GM12878 (cell line): ENCODE measurements at regions not wholly inside any gene's neighbourhood (a gene's known extent, or its start where the extent isn't known, plus 50 kb on each side); places are given as distances from the start of the nearest gene placed in this dataset.

Experiments used
- ATF2 ChIP-seq: IDR thresholded peaks from 2 replicates; pipeline ENCODE4 v1.6.1; 2012; ENCODE audit warnings: low read length, inconsistent platforms
- CREM ChIP-seq: IDR thresholded peaks from 2 replicates; pipeline ENCODE4 v1.6.1; 2014; ENCODE audit warnings: antibody characterized with exemption, low read depth
- E2F8 ChIP-seq: fragments of 450-650 bp; IDR thresholded peaks from 2 replicates; pipeline ENCODE4 v1.6.1; 2018; ENCODE audit warnings: mild to moderate bottlenecking, low read depth, moderate library complexity; ENCODE audit not compliant: partially characterized antibody
- FOS ChIP-seq: IDR thresholded peaks from 3 replicates; pipeline ENCODE4 v1.6.1; 2011; ENCODE audit warnings: borderline replicate concordance; ENCODE audit not compliant: insufficient read length; ENCODE audit errors: extremely low read depth
- HDGF ChIP-seq: fragments of 450-650 bp; IDR thresholded peaks from 2 replicates; pipeline ENCODE4 v1.6.1; 2016; ENCODE audit warnings: antibody characterized with exemption
- JUNB ChIP-seq: IDR thresholded peaks from 2 replicates; pipeline ENCODE4 v1.6.1; 2016; ENCODE audit warnings: antibody characterized with exemption, mild to moderate bottlenecking
- MEF2B ChIP-seq: fragments of 450-650 bp; IDR thresholded peaks from 2 replicates; pipeline ENCODE4 v1.6.1; 2018; ENCODE audit warnings: mild to moderate bottlenecking, moderate library complexity; ENCODE audit not compliant: partially characterized antibody, poor library complexity, severe bottlenecking
- NFXL1 ChIP-seq: fragments of 450-650 bp; IDR thresholded peaks from 2 replicates; pipeline ENCODE4 v1.6.1; 2017; ENCODE audit warnings: antibody characterized with exemption, mild to moderate bottlenecking, borderline replicate concordance
- PML ChIP-seq: IDR thresholded peaks from 2 replicates; pipeline ENCODE4 v1.6.1; 2012; ENCODE audit warnings: low read length, inconsistent platforms
- POLR2A ChIP-seq: IDR thresholded peaks from 2 replicates; pipeline ENCODE4 v1.6.1; 2011; ENCODE audit warnings: low read depth, mild to moderate bottlenecking, low read length
- POU2F2 ChIP-seq: IDR thresholded peaks from 3 replicates; pipeline ENCODE4 v1.6.1; 2011; ENCODE audit warnings: low read depth, mild to moderate bottlenecking, low read length, borderline replicate concordance
- RELB ChIP-seq: fragments of 450-650 bp; IDR thresholded peaks from 2 replicates; pipeline ENCODE4 v1.6.1; 2017; ENCODE audit warnings: low read depth, mild to moderate bottlenecking, moderate library complexity
- SMAD5 ChIP-seq: IDR thresholded peaks from 2 replicates; pipeline ENCODE4 v1.6.1; 2016; ENCODE audit warnings: antibody characterized with exemption, low read depth
- SP1 ChIP-seq: IDR thresholded peaks from one replicate; pipeline ENCODE4 v1.6.1; 2011; ENCODE audit warnings: low read depth, low read length
- SUZ12 ChIP-seq: fragments of 200-600 bp; sonication (generic); IDR thresholded peaks from one replicate; pipeline ENCODE4 v1.6.1; 2018; ENCODE audit warnings: antibody characterized with exemption, mild to moderate bottlenecking; ENCODE audit not compliant: unreplicated experiment
- TCF12 ChIP-seq: IDR thresholded peaks from 2 replicates; pipeline ENCODE4 v1.6.1; 2011; ENCODE audit warnings: low read depth, mild to moderate bottlenecking, low read length
- TCF3 ChIP-seq: IDR thresholded peaks from 2 replicates; pipeline ENCODE4 v1.6.1; 2012; ENCODE audit warnings: low read depth, mild to moderate bottlenecking, low read length, borderline replicate concordance; ENCODE audit not compliant: insufficient read depth
- ZNF217 ChIP-seq: fragments of 450-650 bp; IDR thresholded peaks from 2 replicates; pipeline ENCODE4 v1.6.1; 2017; ENCODE audit warnings: antibody characterized with exemption, mild to moderate bottlenecking
- ZNF24 ChIP-seq: fragments of 450-650 bp; IDR thresholded peaks from 2 replicates; pipeline ENCODE4 v1.6.1; 2017; ENCODE audit warnings: antibody characterized with exemption, mild to moderate bottlenecking
- TF ChIP-seq, protein P1 (sequence below): IDR thresholded peaks from 2 replicates; pipeline ENCODE4 v1.6.1; 2011; ENCODE audit warnings: borderline replicate concordance, low read depth, mild to moderate bottlenecking, moderate library complexity, low read length; ENCODE audit not compliant: insufficient read depth, poor library complexity, severe bottlenecking
- TF ChIP-seq, protein P2 (sequence below): fragments of 450-650 bp; formaldehyde crosslinking; IDR thresholded peaks from 2 replicates; pipeline ENCODE4 v1.5.0; 2022; ENCODE audit warnings: mild to moderate bottlenecking, missing genetic modification characterization

DNA sequence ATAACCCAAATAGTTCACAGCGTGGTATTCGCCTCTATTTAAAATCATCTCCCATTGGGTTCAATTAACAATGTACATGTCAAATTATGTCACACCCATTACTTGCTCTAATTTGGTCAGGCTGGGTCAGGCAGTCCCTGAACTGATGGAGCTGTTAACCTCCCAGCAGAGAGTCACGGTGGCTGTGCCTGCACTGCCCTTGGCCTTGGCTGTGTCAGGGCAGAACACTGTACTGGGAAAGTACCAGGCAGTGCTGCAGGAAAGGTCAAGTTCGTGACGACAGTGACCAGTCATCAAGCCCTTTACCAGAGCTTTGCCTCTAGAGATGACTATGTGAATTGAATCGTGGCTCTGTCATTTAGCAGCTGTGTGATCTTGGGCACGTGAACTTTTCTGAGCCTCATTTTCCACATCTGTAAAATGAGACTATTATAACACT lies 100.0 kb downstream of the ARF6 start (continued):
- no peak; the same call in 1 of the 2 replicates for TF ChIP-seq RELB
- no peak for TF ChIP-seq SUZ12
- no peak for TF ChIP-seq NFXL1
- peak; percentile 89 for TF ChIP-seq CREM
- peak; percentile 15; the same call in 1 of the 2 replicates for TF ChIP-seq ZNF217
- TF ChIP-seq ZNF24: 0 out of 2 replicates have a peak, but pooled peaks have one; percentile 9
- 0 out of 2 replicates have a peak, but pooled peaks have one; percentile 27 for TF ChIP-seq HDGF
- 0 out of 2 replicates have a peak, but pooled peaks have one; percentile 75 for TF ChIP-seq TCF3
- TF ChIP-seq JUNB: peak; percentile 85
- peak; percentile 57; the same call in 1 of the 2 replicates for TF ChIP-seq PML
- peak; percentile 75 for TF ChIP-seq POLR2A
- peak; percentile 93 for TF ChIP-seq TCF12
- no peak for TF ChIP-seq E2F8
- TF ChIP-seq MEF2B: no peak
- TF ChIP-seq SMAD5: no peak
- TF ChIP-seq FOS: no peak
- peak; percentile 68 for TF ChIP-seq SP1
- TF ChIP-seq, protein P1, sequence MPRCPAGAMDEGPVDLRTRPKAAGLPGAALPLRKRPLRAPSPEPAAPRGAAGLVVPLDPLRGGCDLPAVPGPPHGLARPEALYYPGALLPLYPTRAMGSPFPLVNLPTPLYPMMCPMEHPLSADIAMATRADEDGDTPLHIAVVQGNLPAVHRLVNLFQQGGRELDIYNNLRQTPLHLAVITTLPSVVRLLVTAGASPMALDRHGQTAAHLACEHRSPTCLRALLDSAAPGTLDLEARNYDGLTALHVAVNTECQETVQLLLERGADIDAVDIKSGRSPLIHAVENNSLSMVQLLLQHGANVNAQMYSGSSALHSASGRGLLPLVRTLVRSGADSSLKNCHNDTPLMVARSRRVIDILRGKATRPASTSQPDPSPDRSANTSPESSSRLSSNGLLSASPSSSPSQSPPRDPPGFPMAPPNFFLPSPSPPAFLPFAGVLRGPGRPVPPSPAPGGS: peak; percentile 45
- TF ChIP-seq, protein P2, sequence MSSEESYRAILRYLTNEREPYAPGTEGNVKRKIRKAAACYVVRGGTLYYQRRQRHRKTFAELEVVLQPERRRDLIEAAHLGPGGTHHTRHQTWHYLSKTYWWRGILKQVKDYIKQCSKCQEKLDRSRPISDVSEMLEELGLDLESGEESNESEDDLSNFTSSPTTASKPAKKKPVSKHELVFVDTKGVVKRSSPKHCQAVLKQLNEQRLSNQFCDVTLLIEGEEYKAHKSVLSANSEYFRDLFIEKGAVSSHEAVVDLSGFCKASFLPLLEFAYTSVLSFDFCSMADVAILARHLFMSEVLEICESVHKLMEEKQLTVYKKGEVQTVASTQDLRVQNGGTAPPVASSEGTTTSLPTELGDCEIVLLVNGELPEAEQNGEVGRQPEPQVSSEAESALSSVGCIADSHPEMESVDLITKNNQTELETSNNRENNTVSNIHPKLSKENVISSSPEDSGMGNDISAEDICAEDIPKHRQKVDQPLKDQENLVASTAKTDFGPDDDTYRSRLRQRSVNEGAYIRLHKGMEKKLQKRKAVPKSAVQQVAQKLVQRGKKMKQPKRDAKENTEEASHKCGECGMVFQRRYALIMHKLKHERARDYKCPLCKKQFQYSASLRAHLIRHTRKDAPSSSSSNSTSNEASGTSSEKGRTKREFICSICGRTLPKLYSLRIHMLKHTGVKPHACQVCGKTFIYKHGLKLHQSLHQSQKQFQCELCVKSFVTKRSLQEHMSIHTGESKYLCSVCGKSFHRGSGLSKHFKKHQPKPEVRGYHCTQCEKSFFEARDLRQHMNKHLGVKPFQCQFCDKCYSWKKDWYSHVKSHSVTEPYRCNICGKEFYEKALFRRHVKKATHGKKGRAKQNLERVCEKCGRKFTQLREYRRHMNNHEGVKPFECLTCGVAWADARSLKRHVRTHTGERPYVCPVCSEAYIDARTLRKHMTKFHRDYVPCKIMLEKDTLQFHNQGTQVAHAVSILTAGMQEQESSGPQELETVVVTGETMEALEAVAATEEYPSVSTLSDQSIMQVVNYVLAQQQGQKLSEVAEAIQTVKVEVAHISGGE: no peak
- peak; percentile 92 for TF ChIP-seq POU2F2
- 0 out of 2 replicates have a peak, but pooled peaks have one; percentile 43 for TF ChIP-seq ATF2
